DMS153 treated with DMSO at 0.1 percent for 48 hours (cell line): ENCODE measurements at regions not wholly inside any gene's neighbourhood (a gene's known extent, or its start where the extent isn't known, plus 50 kb on each side); places are given as distances from the start of the nearest gene placed in this dataset.

Source experiments
- DNase-seq: peaks from one replicate; lab custom pipeline; 2025; ENCODE audit not compliant: unreplicated experiment; lab: John Stamatoyannopoulos, UW

- no peak for DNase-seq
These were observed 335.1 kb upstream of the OR4E1 start for GRCh38 chr14:22008766-22009165.

GRCh38 chr14:22007784-22008412, 334.3 kb upstream of the OR4E1 start:
- no peak for DNase-seq

GRCh38 chr14:22007363-22007762, 333.7 kb upstream of the OR4E1 start:
- no peak for DNase-seq

GRCh38 chr14:22003461-22003860, 329.8 kb upstream of the OR4E1 start:
- no peak for DNase-seq

- no peak for DNase-seq
These were observed 329.3 kb upstream of the OR4E1 start for GRCh38 chr14:22002860-22003284.

GRCh38 chr14:21999402-21999801, 325.8 kb upstream of the OR4E1 start:
- no peak for DNase-seq

GRCh38 chr14:21997300-21997699, 323.7 kb upstream of the OR4E1 start:
- DNase-seq, result no peak

- no peak for DNase-seq
These were observed 321.7 kb upstream of the OR4E1 start for GRCh38 chr14:21995332-21995731.

- no peak for DNase-seq
These were observed 320.2 kb upstream of the OR4E1 start for GRCh38 chr14:21993837-21994236.

GRCh38 chr14:21993070-21993469, 319.5 kb upstream of the OR4E1 start:
- no peak for DNase-seq

GRCh38 chr14:21991130-21991529, 317.5 kb upstream of the OR4E1 start:
- no peak for DNase-seq

- no peak for DNase-seq
These were observed 316.5 kb upstream of the OR4E1 start for GRCh38 chr14:21990116-21990515.

GRCh38 chr14:21989090-21989489, 315.5 kb upstream of the OR4E1 start:
- no peak for DNase-seq

GRCh38 chr14:21988413-21988812, 314.8 kb upstream of the OR4E1 start:
- DNase-seq, result no peak

GRCh38 chr14:21987937-21988336, 314.3 kb upstream of the OR4E1 start:
- DNase-seq, result no peak

GRCh38 chr14:21985081-21985480, 311.5 kb upstream of the OR4E1 start:
- no peak for DNase-seq

- DNase-seq, result no peak
These were observed 305.3 kb upstream of the OR4E1 start for GRCh38 chr14:21978999-21979314.

- peak; percentile 4 for DNase-seq
These were observed 304.8 kb upstream of the OR4E1 start for GRCh38 chr14:21978184-21978998.

GRCh38 chr14:21974741-21975140, 301.1 kb upstream of the OR4E1 start:
- DNase-seq, result no peak

GRCh38 chr14:21965042-21965441, 291.4 kb upstream of the OR4E1 start:
- no peak for DNase-seq

- no peak for DNase-seq
These were observed 290.6 kb upstream of the OR4E1 start for GRCh38 chr14:21964180-21964579.

GRCh38 chr14:21960636-21961035, 287.0 kb upstream of the OR4E1 start:
- no peak for DNase-seq

GRCh38 chr14:21941885-21942284, 268.3 kb upstream of the OR4E1 start:
- DNase-seq, result no peak
